HCT116 (cell line): ENCODE measurements at regions not wholly inside any gene's neighbourhood (a gene's known extent, or its start where the extent isn't known, plus 50 kb on each side); places are given as distances from the start of the nearest gene placed in this dataset.
"Not testable (repeated sequence)": the region's sequence is repeated elsewhere in the genome, so short reads cannot be mapped to it uniquely, and the experiment has no call there.

Source experiments
- CTCF ChIP-seq, 3 experiments: fragments of 200-600 bp in 1 of 3; sonication (generic) in 1 of 3; IDR thresholded peaks in 2 of 3; conservative IDR thresholded peaks in 1 of 3; 2 replicates each; pipeline ENCODE4 v1.5.1; 2012 to 2017; ENCODE audit warnings: low read depth in 2 of 3, low read length in 2 of 3, antibody characterized with exemption in 1 of 3, borderline replicate concordance in 1 of 3, control low read depth in 1 of 3, mild to moderate bottlenecking in 1 of 3, mixed read lengths in 1 of 3, mixed run types in 1 of 3, moderate library complexity in 1 of 3; ENCODE audit not compliant: insufficient read depth in 1 of 3
- EZH2 ChIP-seq: fragments of 200-600 bp; sonication (generic); IDR thresholded peaks from 2 replicates; pipeline ENCODE4 v1.6.1; 2017; ENCODE audit warnings: antibody characterized with exemption, mixed run types
- EZH2phosphoT487 ChIP-seq: fragments of 200-600 bp; IDR thresholded peaks from 2 replicates; pipeline ENCODE4 v1.6.1; 2018; ENCODE audit warnings: antibody characterized with exemption, borderline replicate concordance
- POLR2A ChIP-seq: IDR thresholded peaks from 2 replicates; pipeline ENCODE4 v1.7.0; 2011; ENCODE audit warnings: borderline replicate concordance; ENCODE audit not compliant: insufficient read depth, insufficient read length; ENCODE audit errors: extremely low read depth
- POLR2AphosphoS5 ChIP-seq: IDR thresholded peaks from 2 replicates; pipeline ENCODE4 v1.6.1; 2011; ENCODE audit warnings: mild to moderate bottlenecking, low read depth, low read length, moderate library complexity
- REST ChIP-seq: IDR thresholded peaks from 2 replicates; pipeline ENCODE4 v1.6.1; 2012; ENCODE audit warnings: low read depth
- SIN3A ChIP-seq: IDR thresholded peaks from 2 replicates; pipeline ENCODE4 v1.6.1; 2012; ENCODE audit warnings: low read depth

- TF ChIP-seq CTCF (IDR thresholded peaks at IDR 0.05 in 2 of 3, conservative IDR thresholded peaks at IDR 0.05 in 1 of 3; ENCODE audit: borderline replicate concordance in 1 of 3, insufficient read depth in 1 of 3, low read depth in 2 of 3, low read length in 2 of 3); REST; POLR2AphosphoS5; POLR2A; EZH2; SIN3A; EZH2phosphoT487: not testable (repeated sequence)
These were observed 51.4 kb upstream of the GRID2 start for GRCh38 chr4:92252358-92252757.
